Activated T-helper 17 cell treated with anti-CD3 and anti-CD28 coated beads, Interleukin-2, amount 50 U/mL, for 72 hours (primary cell): ENCODE measurements at regions not wholly inside any gene's neighbourhood (a gene's known extent, or its start where the extent isn't known, plus 50 kb on each side); places are given as distances from the start of the nearest gene placed in this dataset.
"Not testable (repeated sequence)": the region's sequence is repeated elsewhere in the genome, so short reads cannot be mapped to it uniquely, and the experiment has no call there.

ENCODE experiments used
- ATAC-seq: fragments of 150-1000 bp; cut with Tn5 transposase; replicated peaks from 2 replicates; pipeline ENCODE4 v1.10.0; 2021; ENCODE audit warnings: mild to moderate bottlenecking, moderate library complexity
- H3K27ac Mint-ChIP-seq: one replicate; pipeline ENCODE4 v1.8.0; 2022; ENCODE audit warnings: mixed read lengths
- H3K27me3 Mint-ChIP-seq: one replicate; pipeline ENCODE4 v1.8.0; 2022; ENCODE audit warnings: mixed read lengths
- H3K36me3 Mint-ChIP-seq: one replicate; pipeline ENCODE4 v1.8.0; 2022; ENCODE audit warnings: low read depth, mild to moderate bottlenecking, mixed read lengths
- H3K4me1 Mint-ChIP-seq: one replicate; pipeline ENCODE4 v1.8.0; 2022; ENCODE audit warnings: mixed read lengths
- H3K4me3 Mint-ChIP-seq: one replicate; pipeline ENCODE4 v1.8.0; 2022; ENCODE audit warnings: mild to moderate bottlenecking, mixed read lengths
- H3K9me3 Mint-ChIP-seq: one replicate; pipeline ENCODE4 v1.8.0; 2022; ENCODE audit warnings: mixed read lengths

DNA sequence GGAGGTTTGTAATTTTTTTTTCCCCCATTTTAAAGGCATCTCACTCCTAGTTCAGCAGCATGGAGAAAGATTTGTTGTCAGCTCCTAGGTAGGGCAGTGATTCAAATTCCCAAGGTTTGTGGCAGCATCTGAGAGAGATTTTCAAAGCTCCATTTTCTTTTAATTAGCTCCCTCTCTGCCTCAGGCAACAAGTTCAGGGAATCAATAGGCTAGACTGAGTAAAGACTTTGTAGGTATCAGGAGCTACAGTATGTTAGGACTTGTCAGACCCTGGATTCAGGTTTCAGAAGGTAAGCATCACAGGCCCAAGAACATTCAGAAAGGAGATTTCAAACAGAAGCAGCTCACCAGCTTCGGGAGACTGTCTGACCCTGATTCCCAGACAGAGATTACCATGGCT lies 273.3 kb upstream of the ERBB4 start:
- H3K27ac Mint-ChIP-seq, result no peak overlapping the region
- H3K27me3 Mint-ChIP-seq, result no peaks in the 10 kb centered on the region
- peaks cover 5% of the 10 kb centered on the region for H3K4me1 Mint-ChIP-seq
- H3K36me3 Mint-ChIP-seq, result no peaks in the 10 kb centered on the region
- H3K4me3 Mint-ChIP-seq, result no peak overlapping the region
- H3K9me3 Mint-ChIP-seq, result no peaks in the 10 kb centered on the region
- no peak for ATAC-seq

DNA sequence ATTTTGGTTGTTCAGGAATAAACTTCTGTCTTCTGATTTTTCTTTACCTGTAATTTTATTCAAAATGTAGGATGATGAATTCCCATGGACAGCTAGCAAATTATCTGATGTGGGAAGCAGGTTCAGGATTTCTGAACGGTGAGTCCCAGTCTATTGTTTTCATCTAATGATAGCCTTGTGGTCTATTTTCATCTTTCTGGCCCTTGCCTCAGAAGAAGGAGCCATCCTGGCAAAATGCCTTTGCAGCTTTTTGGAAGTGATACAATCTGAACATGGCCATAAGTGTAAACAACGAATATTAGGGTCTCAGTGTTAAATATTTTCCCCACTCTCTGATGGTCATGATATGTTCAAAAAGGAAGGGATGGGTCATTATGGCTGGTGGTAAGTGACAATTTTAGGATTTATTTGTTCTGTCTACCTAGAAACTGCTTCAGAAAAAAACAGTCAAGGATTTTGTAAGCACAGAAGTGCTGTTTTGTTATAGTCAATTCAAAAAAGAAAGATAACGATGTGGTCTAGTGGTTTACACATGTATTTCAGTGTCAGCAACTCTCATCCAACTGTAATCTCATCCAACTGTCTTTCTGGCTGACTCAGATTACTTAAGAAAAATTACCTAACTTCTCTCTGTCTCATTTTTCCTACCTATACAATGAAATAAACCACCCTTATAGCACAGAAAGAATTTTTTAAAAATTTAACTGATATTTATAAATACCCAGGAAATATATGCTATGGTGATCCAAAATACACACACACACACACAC lies 272.6 kb upstream of the ERBB4 start:
- peak; percentile 65 for ATAC-seq
- Mint-ChIP-seq H3K9me3 (no peaks in the 10 kb centered on the region), H3K27me3 (no peaks in the 10 kb centered on the region), H3K4me1 (peaks cover 5% of the 10 kb centered on the region), H3K27ac (no peak overlapping the region), H3K4me3 (no peak overlapping the region), H3K36me3 (no peaks in the 10 kb centered on the region)

DNA sequence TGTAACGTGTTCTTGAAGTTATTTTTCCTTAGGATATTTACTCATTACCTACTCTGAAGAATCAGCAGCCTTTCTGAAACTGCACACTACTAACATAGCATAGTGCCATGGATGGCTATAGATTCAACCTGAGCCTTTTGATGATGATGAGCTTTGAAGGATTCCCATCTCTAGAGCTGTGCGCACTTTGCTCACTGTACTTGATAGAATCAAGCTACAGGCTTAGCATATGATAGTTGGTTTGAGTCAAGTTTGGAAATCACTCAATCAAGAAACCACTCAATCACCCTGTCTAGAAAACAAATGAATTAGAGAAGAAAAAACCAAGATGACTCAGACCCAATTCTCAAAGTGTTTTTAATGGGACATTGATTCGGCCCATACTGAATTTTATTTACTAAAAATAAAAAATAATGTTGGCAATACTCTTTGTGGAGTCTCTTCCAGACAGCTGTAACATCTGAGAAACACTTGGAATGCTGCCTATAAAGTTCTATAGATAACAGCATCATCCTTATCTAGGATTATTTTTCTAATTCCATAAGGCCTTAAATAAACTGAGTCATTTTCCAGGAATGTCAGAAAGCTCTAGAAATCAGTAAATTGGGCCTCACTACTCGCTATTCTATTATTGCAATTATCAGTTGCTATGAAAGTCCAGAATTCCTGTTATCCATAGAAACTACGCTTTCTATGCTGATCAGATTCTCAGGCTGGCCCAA lies 259.0 kb upstream of the ERBB4 start:
- H3K27ac Mint-ChIP-seq, result no peak overlapping the region
- no peaks in the 10 kb centered on the region for H3K36me3 Mint-ChIP-seq
- H3K4me3 Mint-ChIP-seq, result no peak overlapping the region
- no peaks in the 10 kb centered on the region for H3K27me3 Mint-ChIP-seq
- ATAC-seq, result peak; percentile 80
- H3K4me1 Mint-ChIP-seq, result no peaks in the 10 kb centered on the region
- no peaks in the 10 kb centered on the region for H3K9me3 Mint-ChIP-seq

DNA sequence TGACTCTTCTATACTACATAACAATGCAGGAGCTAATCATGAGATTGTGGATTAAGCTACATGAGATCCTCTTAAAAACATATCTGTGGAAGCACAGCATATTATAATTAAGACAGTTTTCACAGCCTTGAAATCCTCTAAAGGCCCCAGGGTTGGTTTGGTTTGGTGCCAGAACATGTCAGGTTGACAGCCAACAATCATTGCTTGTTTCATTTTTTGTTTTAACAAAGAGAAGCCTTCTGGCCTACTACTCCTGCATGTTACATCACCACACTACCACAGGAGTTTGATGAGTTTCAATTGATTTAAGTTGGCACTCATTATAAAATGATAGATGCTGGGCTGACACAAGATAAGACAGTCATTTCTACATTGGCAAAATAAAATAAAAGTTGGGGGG lies 255.9 kb upstream of the ERBB4 start:
- Mint-ChIP-seq H3K4me1 (no peaks in the 10 kb centered on the region), H3K9me3 (no peaks in the 10 kb centered on the region), H3K27me3 (no peaks in the 10 kb centered on the region), H3K4me3 (no peak overlapping the region), H3K36me3 (no peaks in the 10 kb centered on the region), H3K27ac (no peak overlapping the region)
- no peak for ATAC-seq

GRCh38 chr2:212791569-212791968 lies 253.0 kb upstream of the ERBB4 start:
- Mint-ChIP-seq H3K36me3 (no peaks in the 10 kb centered on the region), H3K27ac (no peak overlapping the region), H3K9me3 (no peaks in the 10 kb centered on the region), H3K4me3 (no peak overlapping the region), H3K4me1 (no peaks in the 10 kb centered on the region), H3K27me3 (no peaks in the 10 kb centered on the region)
- no peak for ATAC-seq

- not testable (repeated sequence) for H3K4me1 Mint-ChIP-seq, ATAC-seq
Observed at GRCh38 chr2:212786088-212786487, 247.5 kb upstream of the ERBB4 start.

DNA sequence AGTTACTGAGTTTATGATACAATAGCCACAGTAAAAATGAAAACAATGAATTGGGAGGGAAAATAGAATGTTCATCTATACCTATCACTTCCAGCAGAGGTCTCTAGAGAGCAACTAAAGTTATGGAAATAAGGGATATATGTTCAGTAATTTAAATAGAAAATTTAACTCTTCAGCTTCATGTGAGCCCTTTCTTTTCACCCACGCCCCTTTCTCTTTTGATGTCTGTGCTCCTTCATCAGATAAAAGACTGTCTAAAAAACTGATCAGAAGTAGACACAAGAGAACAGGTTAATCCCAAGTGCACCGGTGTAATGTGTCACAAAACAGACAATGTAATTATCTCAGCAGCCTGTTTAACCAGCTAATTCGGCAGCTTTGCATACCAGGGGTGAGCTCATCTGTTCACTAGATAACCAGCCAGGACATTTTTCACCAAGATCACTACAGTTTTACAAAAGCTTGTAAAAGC lies 238.5 kb upstream of the ERBB4 start:
- Mint-ChIP-seq H3K4me3 (no peak overlapping the region), H3K36me3 (no peaks in the 10 kb centered on the region), H3K27ac (no peak overlapping the region), H3K9me3 (no peaks in the 10 kb centered on the region), H3K4me1 (no peaks in the 10 kb centered on the region), H3K27me3 (no peaks in the 10 kb centered on the region)
- no peak for ATAC-seq

More at GRCh38 chr2:212786088-212786487, 247.5 kb upstream of the ERBB4 start:
- H3K27ac Mint-ChIP-seq, H3K9me3 Mint-ChIP-seq, H3K4me3 Mint-ChIP-seq, H3K27me3 Mint-ChIP-seq, H3K36me3 Mint-ChIP-seq: not testable (repeated sequence)

DNA sequence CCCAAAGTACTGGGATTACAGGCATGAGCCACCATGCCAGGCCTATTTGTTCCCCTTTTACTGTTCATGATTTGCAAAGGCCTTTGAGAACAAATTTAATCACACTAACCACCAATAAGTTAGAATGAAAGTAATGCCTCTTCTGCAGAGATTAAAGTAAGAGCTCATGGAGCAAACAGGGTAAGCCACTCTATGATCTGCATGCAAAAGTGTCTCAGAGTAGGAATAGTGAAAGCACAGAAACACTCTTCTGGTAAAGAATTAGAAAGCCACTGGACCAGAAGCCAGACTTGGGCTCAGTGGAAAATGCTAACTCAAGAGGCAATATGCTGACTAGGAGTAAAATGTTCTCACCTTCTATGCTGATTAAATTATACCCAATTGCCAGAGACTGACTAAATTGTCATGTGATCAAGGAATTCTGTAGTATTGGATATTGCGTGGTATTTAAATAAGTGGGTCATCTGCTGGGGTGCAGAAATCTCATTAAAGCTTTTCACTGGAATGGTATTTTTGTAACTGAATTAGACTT lies 235.3 kb upstream of the ERBB4 start:
- Mint-ChIP-seq H3K27ac (no peak overlapping the region), H3K9me3 (no peaks in the 10 kb centered on the region), H3K4me3 (no peak overlapping the region), H3K4me1 (no peaks in the 10 kb centered on the region), H3K36me3 (no peaks in the 10 kb centered on the region), H3K27me3 (no peaks in the 10 kb centered on the region)
- no peak for ATAC-seq

GRCh38 chr2:212770240-212770639 lies 231.6 kb upstream of the ERBB4 start:
- H3K36me3 Mint-ChIP-seq, result no peaks in the 10 kb centered on the region
- ATAC-seq, result no peak
- no peaks in the 10 kb centered on the region for H3K9me3 Mint-ChIP-seq
- no peak overlapping the region for H3K27ac Mint-ChIP-seq
- H3K27me3 Mint-ChIP-seq, result no peaks in the 10 kb centered on the region
- H3K4me3 Mint-ChIP-seq, result no peak overlapping the region
- no peaks in the 10 kb centered on the region for H3K4me1 Mint-ChIP-seq

DNA sequence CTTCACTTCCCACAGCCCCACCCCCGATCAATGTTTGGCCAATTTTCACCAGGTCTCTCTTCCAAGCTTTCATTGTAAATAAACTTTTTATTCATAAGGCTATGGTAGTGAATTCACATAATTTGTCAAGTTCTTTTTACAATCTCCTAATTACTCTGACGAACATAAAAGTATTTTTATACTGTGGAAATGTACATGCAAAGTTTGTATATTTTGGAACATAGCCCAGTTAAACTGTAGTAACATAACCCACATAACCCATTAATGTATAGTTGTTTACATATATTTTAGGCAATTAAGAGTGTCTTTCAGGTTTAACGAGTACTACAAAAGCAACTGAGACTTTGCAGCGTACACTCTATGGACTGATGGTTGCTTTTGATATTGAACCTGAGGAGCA lies 228.3 kb upstream of the ERBB4 start:
- ATAC-seq, result no peak
- H3K4me3 Mint-ChIP-seq, result no peak overlapping the region
- no peaks in the 10 kb centered on the region for H3K4me1 Mint-ChIP-seq
- H3K27me3 Mint-ChIP-seq, result no peaks in the 10 kb centered on the region
- H3K27ac Mint-ChIP-seq, result no peak overlapping the region
- H3K36me3 Mint-ChIP-seq, result no peaks in the 10 kb centered on the region
- no peaks in the 10 kb centered on the region for H3K9me3 Mint-ChIP-seq

- H3K36me3 Mint-ChIP-seq, result no peaks in the 10 kb centered on the region
- H3K9me3 Mint-ChIP-seq, result peaks cover 13% of the 10 kb centered on the region
- peaks cover 10% of the 10 kb centered on the region for H3K27me3 Mint-ChIP-seq
- no peak overlapping the region for H3K27ac Mint-ChIP-seq
- no peaks in the 10 kb centered on the region for H3K4me1 Mint-ChIP-seq
- no peak overlapping the region for H3K4me3 Mint-ChIP-seq
- ATAC-seq, result no peak
Observed at GRCh38 chr2:212752730-212753351, 214.2 kb upstream of the ERBB4 start.

DNA sequence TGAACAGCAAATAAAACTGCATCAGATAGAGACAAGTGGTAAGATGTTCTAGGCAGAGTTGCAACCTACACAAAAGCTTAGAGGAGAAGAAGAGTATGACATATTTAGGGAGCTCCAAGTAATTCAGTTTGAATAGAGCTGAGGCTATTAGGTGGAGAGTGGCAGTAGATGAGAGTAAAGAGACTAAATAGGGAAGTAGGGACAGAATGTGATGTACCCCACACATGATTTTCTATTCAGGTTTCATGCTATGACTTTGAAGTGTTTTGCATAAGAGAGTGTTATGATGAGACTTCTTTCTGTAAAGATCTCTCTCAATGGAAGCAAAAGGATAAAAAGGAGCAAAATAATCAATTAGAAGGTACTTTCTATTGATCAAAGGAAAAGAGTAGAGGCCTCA lies 206.8 kb upstream of the ERBB4 start:
- Mint-ChIP-seq H3K36me3 (no peaks in the 10 kb centered on the region), H3K27ac (no peak overlapping the region), H3K4me1 (no peaks in the 10 kb centered on the region), H3K27me3 (no peaks in the 10 kb centered on the region), H3K9me3 (no peaks in the 10 kb centered on the region), H3K4me3 (no peak overlapping the region)
- no peak for ATAC-seq

GRCh38 chr2:212737392-212738172 lies 199.0 kb upstream of the ERBB4 start:
- ATAC-seq, result no peak
- Mint-ChIP-seq H3K9me3 (no peaks in the 10 kb centered on the region), H3K27me3 (peaks cover 6% of the 10 kb centered on the region)

GRCh38 chr2:212736385-212736726 lies 197.8 kb upstream of the ERBB4 start:
- Mint-ChIP-seq H3K27ac (no peak overlapping the region), H3K4me3 (no peak overlapping the region), H3K36me3 (no peaks in the 10 kb centered on the region), H3K9me3 (no peaks in the 10 kb centered on the region), H3K4me1 (no peaks in the 10 kb centered on the region), H3K27me3 (peaks cover 6% of the 10 kb centered on the region)
- no peak for ATAC-seq

More at GRCh38 chr2:212737392-212738172, 199.0 kb upstream of the ERBB4 start:
- H3K4me1 Mint-ChIP-seq, result no peaks in the 10 kb centered on the region
- H3K36me3 Mint-ChIP-seq, result no peaks in the 10 kb centered on the region
- no peak overlapping the region for H3K4me3 Mint-ChIP-seq
- no peak overlapping the region for H3K27ac Mint-ChIP-seq
